Fibroblast of villous mesenchyme (primary cell): ENCODE measurements at regions not wholly inside any gene's neighbourhood (a gene's known extent, or its start where the extent isn't known, plus 50 kb on each side); places are given as distances from the start of the nearest gene placed in this dataset.

Source experiments
- DNase-seq: peaks from one replicate; pipeline ENCODE4 v3.0.0-alpha.2; 2010; ENCODE audit warnings: low read depth
- H3K4me3 ChIP-seq: 2 replicates; pipeline ENCODE4 v1.5.1; 2011; ENCODE audit warnings: low read depth, mild to moderate bottlenecking, low read length
- CTCF ChIP-seq: IDR thresholded peaks from 2 replicates; pipeline ENCODE4 v1.5.1; 2012; ENCODE audit warnings: low read depth, mild to moderate bottlenecking, low read length; ENCODE audit not compliant: insufficient read depth

GRCh38 chr5:10910261-10910660, 149.2 kb upstream of the DAP start:
- no peak overlapping the region for H3K4me3 ChIP-seq
- TF ChIP-seq CTCF: no peak
- DNase-seq: no peak

DNA sequence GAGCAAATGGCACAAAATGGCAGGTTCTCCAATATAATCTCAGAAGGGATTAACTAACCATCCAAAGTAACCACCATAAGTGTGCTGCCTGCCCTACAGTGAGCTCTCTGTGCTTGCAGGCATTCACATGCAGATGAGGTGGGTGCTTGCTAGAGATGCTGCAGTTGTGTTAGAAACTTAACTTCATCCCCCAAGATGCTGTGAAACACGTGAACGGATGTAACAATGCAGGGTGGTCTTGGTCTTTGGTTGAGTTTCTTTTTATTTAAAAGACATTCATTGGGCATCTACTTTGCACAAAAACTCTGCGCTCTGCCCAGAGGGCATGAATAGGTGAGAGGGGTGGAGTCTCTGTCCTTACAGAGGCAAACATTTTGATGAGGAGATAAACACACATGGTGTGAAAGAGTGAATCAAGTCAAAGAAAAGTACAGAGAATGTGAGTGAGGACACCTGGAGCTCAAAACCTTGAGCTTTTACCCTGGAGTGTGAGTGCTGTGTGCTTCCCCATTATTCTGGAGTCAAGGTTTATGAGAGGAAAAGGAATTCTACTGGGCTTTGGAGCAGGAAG, 143.9 kb upstream of the DAP start:
- no peak overlapping the region for H3K4me3 ChIP-seq
- no peak for TF ChIP-seq CTCF
- DNase-seq: no peak

DNA sequence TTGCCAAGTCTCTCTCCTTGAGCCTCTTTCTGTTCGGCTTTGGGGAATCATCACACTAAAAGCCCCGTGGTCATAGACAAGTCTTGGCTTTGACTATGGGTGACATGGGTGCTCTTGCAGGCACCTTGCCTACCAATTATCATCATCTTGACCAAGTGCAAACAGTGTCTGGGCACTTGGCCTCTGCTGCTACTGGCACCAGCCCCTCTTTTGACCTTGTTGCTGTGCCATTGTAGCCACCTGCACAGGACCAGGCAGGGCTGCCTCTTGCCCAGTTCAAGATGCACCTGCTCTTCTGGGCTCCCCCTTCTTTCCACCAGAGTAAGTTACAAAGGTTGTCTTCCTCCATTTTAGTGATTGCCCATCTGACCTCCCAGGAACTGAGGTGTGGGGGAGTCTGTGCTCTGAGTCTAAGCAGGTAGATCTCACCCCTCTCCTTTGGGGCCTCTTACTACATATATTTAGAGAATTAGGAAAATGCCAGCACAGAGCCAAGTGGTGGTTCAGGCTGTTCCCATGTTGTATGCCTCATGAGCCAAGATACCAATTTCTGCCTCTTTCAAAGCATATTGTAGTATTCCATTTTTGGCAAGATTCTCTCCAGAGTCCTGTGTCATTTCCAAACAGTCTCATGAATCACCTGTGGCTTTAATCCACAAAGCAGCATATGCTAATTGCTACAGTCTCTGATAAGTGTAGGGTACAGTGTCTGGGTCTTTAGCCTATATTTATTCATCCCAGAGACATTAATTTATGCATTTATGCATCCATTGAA, 142.9 kb upstream of the DAP start:
- no peak overlapping the region for H3K4me3 ChIP-seq
- TF ChIP-seq CTCF: no peak
- DNase-seq: no peak

- peak; percentile 56 for DNase-seq
- no peak for TF ChIP-seq CTCF
These were observed 141.1 kb upstream of the DAP start for GRCh38 chr5:10902145-10902544.

GRCh38 chr5:10898514-10898913, 137.5 kb upstream of the DAP start:
- no peak for TF ChIP-seq CTCF

More at GRCh38 chr5:10902145-10902544, 141.1 kb upstream of the DAP start:
- H3K4me3 ChIP-seq: no peak overlapping the region

DNA sequence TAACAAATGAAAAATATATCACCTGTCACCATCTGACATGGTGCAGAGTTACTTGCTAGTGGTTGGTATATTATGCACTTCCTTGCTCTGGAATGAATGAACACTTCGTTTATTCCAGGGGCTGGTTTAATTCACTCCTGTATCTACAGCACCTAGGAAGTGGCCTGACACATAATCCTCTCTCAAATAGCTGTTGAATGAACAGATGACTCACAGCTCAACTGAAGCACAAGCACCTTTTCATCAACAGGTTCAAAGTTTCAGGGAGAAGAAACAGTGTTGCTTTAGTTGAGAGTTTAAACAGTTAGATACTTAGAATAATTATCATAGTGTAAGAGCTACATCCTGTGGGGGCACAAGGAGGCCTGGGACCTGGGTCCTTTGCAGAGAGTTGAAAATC, 135.0 kb upstream of the DAP start:
- no peak for TF ChIP-seq CTCF
- H3K4me3 ChIP-seq: no peak overlapping the region

More at GRCh38 chr5:10898514-10898913, 137.5 kb upstream of the DAP start:
- no peak overlapping the region for H3K4me3 ChIP-seq
- DNase-seq: no peak

More for the DNA sequence above, 135.0 kb upstream of the DAP start:
- no peak for DNase-seq
